Neural crest cell (in vitro differentiated cells): ENCODE measurements at regions not wholly inside any gene's neighbourhood (a gene's known extent, or its start where the extent isn't known, plus 50 kb on each side); places are given as distances from the start of the nearest gene placed in this dataset.

Experiments used
- DNase-seq: peaks from one replicate; pipeline ENCODE4 v3.0.0; 2021; ENCODE audit warnings: low read depth, mixed read lengths, low spot score
- H3K27ac Mint-ChIP-seq: one replicate; pipeline ENCODE4 v1.8.0; 2021; ENCODE audit warnings: mild to moderate bottlenecking, mixed read lengths; ENCODE audit not compliant: unreplicated experiment
- H3K27me3 Mint-ChIP-seq: 2 replicates; pipeline ENCODE4 v1.8.0; 2021; ENCODE audit warnings: low read depth, mild to moderate bottlenecking, mixed read lengths
- H3K36me3 Mint-ChIP-seq: 2 replicates; pipeline ENCODE4 v1.8.0; 2021; ENCODE audit warnings: low read depth, mild to moderate bottlenecking, mixed read lengths
- H3K4me1 Mint-ChIP-seq: 2 replicates; pipeline ENCODE4 v1.8.0; 2021; ENCODE audit warnings: mixed read lengths
- H3K4me3 Mint-ChIP-seq: one replicate; pipeline ENCODE4 v1.8.0; 2021; ENCODE audit warnings: mild to moderate bottlenecking, mixed read lengths
- H3K9me3 Mint-ChIP-seq: 2 replicates; pipeline ENCODE4 v1.8.0; 2021; ENCODE audit warnings: mixed read lengths
- CTCF ChIP-seq: fragments of 200-600 bp; sonication (generic); conservative IDR thresholded peaks from 2 replicates; pipeline ENCODE4 v1.5.0; 2021; ENCODE audit warnings: antibody characterized with exemption, mild to moderate bottlenecking

DNA sequence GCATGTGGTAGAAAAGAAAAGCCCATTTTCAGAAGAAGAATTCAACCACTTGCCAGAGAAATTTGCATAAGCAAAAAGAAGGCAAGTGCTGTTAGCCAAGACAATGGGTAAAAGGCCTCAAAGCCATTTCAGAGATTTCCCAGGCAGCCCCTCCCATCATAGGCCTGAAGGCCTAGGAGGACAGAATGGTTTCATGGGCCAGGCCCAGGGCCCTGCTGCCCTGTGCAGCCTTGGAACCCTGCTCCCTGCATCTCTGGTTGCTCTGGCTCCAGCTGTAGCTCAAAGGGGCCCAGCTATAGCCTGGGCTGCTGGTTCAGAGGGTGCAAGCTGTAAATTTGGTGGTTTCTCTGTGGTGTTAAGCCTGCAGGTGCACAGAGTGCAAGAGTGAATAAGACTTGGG, 212.8 kb downstream of the EFNB2 start:
- peaks cover 11% of the 10 kb centered on the region for H3K36me3 Mint-ChIP-seq
- no peaks in the 10 kb centered on the region for H3K4me1 Mint-ChIP-seq
- peaks cover 20% of the 10 kb centered on the region for H3K9me3 Mint-ChIP-seq
- TF ChIP-seq CTCF: no peak
- H3K27me3 Mint-ChIP-seq: no peaks in the 10 kb centered on the region
- no peak for DNase-seq
- no peak overlapping the region for H3K4me3 Mint-ChIP-seq
- no peak overlapping the region for H3K27ac Mint-ChIP-seq

DNA sequence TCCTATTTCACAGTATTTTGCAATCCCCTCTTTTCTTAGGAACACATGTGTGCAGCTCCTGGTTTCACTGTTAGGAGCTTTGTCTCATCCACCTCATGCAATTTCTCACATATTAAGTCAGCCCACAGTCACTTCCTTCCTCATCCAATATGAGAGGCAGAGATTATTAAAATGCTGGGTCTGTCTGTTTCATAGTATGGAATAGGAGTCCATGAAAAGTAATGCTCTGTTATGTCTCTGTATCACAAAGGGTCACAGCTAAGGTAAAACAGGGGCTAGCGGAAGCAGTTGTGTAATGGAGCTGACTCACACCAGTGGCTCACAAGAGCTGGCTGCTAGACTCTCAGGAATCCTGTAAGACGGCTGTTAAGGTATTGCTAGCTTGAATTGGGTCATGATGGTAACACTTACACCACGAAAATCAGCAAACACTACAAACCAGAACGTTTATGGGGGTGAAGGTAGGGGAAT, 216.5 kb downstream of the EFNB2 start:
- Mint-ChIP-seq H3K36me3 (peaks cover 9% of the 10 kb centered on the region), H3K9me3 (peaks cover 15% of the 10 kb centered on the region), H3K4me1 (no peaks in the 10 kb centered on the region), H3K27ac (no peak overlapping the region), H3K4me3 (no peak overlapping the region), H3K27me3 (no peaks in the 10 kb centered on the region)
- no peak for DNase-seq
- no peak for TF ChIP-seq CTCF

DNA sequence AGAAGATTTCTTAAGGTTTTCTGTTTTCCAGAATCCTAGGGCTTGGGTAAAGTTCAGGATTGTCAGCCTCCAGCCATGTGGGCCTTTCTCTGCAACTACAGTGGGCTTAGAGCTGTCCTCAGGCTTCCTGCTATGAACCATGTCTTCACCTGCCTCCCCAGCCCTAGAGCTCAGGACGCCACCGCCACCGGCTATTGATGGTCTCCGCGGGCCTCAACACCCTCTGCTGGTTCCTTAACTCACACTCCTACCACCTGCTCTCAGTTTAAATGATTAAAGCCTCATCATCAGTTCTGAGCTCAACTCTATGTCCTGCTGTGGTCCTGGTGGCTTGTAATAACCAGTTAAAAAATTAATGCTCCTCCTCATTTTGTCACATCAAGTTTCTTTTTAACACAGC, 221.0 kb downstream of the EFNB2 start:
- H3K27ac Mint-ChIP-seq: no peak overlapping the region
- H3K36me3 Mint-ChIP-seq: no peaks in the 10 kb centered on the region
- H3K4me3 Mint-ChIP-seq: no peak overlapping the region
- no peaks in the 10 kb centered on the region for H3K27me3 Mint-ChIP-seq
- DNase-seq: no peak
- H3K9me3 Mint-ChIP-seq: no peaks in the 10 kb centered on the region
- no peaks in the 10 kb centered on the region for H3K4me1 Mint-ChIP-seq
- TF ChIP-seq CTCF: no peak

DNA sequence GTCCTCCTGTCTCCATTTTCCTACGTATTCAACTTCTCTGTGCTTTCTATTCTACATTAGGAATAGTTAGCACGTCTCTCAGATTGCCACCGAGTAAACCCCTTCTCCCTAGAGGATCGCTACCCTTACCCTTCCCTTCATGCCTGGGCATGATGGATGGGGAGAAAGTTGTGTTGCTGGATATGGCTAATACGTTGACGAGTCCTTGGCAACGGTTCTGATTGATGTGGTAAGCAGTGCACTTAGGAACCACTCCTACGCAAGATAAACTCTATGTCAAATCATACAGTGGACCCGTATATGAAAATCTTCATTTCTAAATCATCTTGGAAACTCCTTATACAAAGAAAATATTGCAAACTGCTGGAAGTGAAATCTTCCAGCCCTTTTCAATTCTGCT, 224.5 kb downstream of the EFNB2 start:
- no peak for DNase-seq
- Mint-ChIP-seq H3K9me3 (peaks cover 6% of the 10 kb centered on the region), H3K27ac (no peak overlapping the region), H3K4me3 (no peak overlapping the region), H3K4me1 (no peaks in the 10 kb centered on the region), H3K36me3 (peaks cover 11% of the 10 kb centered on the region), H3K27me3 (no peaks in the 10 kb centered on the region)
- no peak for TF ChIP-seq CTCF

DNA sequence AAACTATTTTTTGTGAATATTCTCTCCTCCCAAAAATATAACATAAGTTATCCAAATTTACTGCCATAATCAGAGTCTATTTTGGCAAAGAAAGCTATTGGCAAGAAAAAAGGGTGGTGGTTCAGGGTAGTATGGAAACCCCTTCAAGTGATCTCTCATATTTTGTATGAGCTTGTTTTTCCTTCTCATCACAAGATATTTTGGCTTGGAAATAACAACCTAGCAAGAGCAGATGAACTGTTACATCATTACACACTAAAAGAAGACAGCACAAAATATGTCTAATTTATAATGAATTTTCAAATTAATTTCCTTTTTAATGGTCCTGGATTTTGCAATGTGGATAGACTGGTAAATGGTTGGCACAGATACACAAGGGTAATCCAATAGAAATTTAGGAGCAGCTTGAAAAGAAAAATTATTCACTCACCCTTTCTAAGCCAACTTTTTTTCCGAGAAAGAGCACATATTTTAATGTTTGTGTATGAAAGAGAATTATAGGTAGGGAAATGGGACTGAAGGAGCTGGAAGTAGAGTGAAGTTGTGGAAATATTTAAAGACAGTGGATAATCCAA, 225.1 kb downstream of the EFNB2 start:
- H3K4me3 Mint-ChIP-seq: no peak overlapping the region
- no peaks in the 10 kb centered on the region for H3K27me3 Mint-ChIP-seq
- H3K36me3 Mint-ChIP-seq: peaks cover 11% of the 10 kb centered on the region
- no peaks in the 10 kb centered on the region for H3K4me1 Mint-ChIP-seq
- no peak for TF ChIP-seq CTCF
- H3K27ac Mint-ChIP-seq: no peak overlapping the region
- H3K9me3 Mint-ChIP-seq: peaks cover 6% of the 10 kb centered on the region
- no peak for DNase-seq
